ENCODE measurements at regions not wholly inside any gene's neighbourhood (a gene's known extent, or its start where the extent isn't known, plus 50 kb on each side); places are given as distances from the start of the nearest gene placed in this dataset.

DNA sequence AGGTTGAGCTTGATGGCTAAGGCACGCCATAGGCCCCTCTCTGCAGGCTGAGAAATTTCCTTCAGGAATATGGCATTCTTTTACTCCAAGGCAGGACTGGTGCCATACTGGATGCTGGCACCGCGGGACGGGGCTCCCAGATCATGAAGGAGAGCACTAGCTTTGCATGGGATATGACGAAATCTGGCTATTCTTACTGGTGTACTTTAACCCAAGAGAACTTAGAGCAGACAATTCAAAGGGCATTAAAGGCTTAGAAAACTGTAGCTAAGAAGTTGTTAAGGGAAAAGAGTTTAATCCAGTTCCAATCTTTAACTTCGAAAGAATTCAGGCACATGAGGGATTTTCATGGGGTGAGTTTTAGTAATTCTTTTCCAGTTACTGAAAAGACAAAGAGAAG, 204.4 kb upstream of the ESRRG start:
- DNase-seq (ENCODE audit: low spot score), result no peak
- TF ChIP-seq, protein P1, sequence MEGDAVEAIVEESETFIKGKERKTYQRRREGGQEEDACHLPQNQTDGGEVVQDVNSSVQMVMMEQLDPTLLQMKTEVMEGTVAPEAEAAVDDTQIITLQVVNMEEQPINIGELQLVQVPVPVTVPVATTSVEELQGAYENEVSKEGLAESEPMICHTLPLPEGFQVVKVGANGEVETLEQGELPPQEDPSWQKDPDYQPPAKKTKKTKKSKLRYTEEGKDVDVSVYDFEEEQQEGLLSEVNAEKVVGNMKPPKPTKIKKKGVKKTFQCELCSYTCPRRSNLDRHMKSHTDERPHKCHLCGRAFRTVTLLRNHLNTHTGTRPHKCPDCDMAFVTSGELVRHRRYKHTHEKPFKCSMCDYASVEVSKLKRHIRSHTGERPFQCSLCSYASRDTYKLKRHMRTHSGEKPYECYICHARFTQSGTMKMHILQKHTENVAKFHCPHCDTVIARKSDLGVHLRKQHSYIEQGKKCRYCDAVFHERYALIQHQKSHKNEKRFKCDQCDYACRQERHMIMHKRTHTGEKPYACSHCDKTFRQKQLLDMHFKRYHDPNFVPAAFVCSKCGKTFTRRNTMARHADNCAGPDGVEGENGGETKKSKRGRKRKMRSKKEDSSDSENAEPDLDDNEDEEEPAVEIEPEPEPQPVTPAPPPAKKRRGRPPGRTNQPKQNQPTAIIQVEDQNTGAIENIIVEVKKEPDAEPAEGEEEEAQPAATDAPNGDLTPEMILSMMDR (IDR thresholded peaks at IDR 0.05; ENCODE audit: borderline replicate concordance, control extremely low read depth, extremely low read depth, insufficient read depth, missing control alignments), result no peak
- in situ Hi-C loops (cut with MboI; ENCODE audit: low sequenced_read_pairs, unreplicated experiment), result no loop called here

DNA sequence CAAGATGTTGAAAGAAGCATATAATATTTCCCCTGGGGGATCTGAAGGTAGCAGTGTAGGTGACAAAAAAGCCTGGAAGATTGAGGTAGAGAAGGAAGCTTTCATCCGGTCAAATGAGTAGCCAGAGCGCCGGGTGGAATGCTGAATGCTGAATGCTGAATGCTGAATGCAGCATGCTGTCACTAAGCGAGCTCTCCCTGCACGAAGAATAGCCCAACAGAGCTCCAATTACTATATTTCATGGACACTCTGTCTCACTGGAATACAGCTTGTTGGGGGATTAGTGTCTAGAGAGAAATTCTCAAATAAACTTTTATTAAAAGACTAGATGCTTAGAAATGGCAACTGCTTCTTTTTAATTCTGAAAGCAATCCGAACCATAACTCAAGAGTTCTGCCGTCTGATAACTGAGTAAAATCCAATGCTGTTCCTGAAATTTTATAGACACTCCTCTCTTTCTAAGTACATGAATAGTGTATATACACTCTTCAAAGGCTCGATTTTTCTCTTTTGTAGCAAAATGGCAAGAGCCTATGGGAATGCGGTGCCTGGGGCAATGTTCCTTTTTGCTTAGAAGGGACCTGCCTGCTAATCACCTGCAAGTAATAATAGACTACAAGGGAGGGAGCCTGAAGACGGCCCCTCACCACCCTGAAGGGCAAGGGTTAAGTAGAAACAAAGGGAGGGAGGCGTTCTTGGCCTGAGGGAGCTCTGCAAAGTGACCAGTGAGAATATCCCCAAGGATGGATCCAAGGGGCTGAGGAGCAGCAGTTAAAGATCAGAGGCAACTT, 203.7 kb upstream of the ESRRG start:
- TF ChIP-seq, protein P1 (IDR thresholded peaks at IDR 0.05; ENCODE audit: borderline replicate concordance, control extremely low read depth, extremely low read depth, insufficient read depth, missing control alignments), result no peak
- in situ Hi-C loops (cut with MboI; ENCODE audit: low sequenced_read_pairs, unreplicated experiment), result no loop called here
- no peak for DNase-seq (ENCODE audit: low spot score)

GRCh38 chr1:216925962-216926625, 202.9 kb upstream of the ESRRG start:
- in situ Hi-C loops (cut with MboI; ENCODE audit: low sequenced_read_pairs, unreplicated experiment), result no loop called here
- DNase-seq (ENCODE audit: low spot score), result no peak
- TF ChIP-seq, protein P1 (IDR thresholded peaks at IDR 0.05; ENCODE audit: borderline replicate concordance, control extremely low read depth, extremely low read depth, insufficient read depth, missing control alignments), result no peak

GRCh38 chr1:216924732-216925131, 201.5 kb upstream of the ESRRG start:
- TF ChIP-seq, protein P1 (IDR thresholded peaks at IDR 0.05; ENCODE audit: borderline replicate concordance, control extremely low read depth, extremely low read depth, insufficient read depth, missing control alignments), result no peak

DNA sequence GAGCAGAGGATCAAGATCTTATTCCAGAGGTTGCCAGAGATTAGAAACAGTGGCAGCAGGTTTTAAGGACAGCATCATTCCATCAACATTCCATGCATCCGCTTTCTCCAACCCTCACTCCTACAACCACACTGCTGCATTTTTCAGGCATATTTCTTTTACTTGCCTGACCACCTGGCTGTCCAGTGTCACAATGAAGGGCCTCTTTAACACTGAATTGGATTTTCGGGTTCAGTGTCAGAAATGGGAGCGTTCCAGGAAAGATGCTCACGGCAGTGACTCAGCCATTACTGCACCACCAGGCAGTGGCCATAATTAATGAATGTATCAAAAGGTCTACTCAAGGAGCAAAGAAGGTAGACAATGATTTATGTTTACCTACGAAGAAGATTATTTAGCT, 200.4 kb upstream of the ESRRG start:
- TF ChIP-seq, protein P1 (IDR thresholded peaks at IDR 0.05; ENCODE audit: borderline replicate concordance, control extremely low read depth, extremely low read depth, insufficient read depth, missing control alignments), result no peak
- no peak for DNase-seq (ENCODE audit: low spot score)
- in situ Hi-C loops (cut with MboI; ENCODE audit: low sequenced_read_pairs, unreplicated experiment), result no loop called here

More at GRCh38 chr1:216924732-216925131, 201.5 kb upstream of the ESRRG start:
- in situ Hi-C loops (cut with MboI; ENCODE audit: low sequenced_read_pairs, unreplicated experiment), result no loop called here
- no peak for DNase-seq (ENCODE audit: low spot score)

DNA sequence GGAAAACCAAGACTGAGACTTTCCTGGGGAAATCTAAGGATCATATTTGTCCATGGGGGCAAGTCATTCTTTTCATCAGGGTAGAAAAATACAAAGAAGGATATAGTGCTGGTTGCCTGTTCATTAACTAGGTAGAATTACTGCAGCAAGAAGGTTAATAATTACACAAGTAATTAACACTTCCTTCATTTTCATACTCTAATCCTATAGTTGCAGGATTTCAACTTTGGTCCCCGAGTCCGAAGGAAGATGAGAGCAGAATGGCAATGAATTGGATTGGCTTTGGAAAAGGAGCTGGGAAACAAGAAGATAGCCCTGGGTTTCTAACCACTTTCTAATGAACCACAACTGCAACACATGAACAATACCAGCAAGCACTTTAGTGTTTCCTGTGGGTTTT, 199.2 kb upstream of the ESRRG start:
- TF ChIP-seq, protein P1 (IDR thresholded peaks at IDR 0.05; ENCODE audit: borderline replicate concordance, control extremely low read depth, extremely low read depth, insufficient read depth, missing control alignments), result no peak
- in situ Hi-C loops (cut with MboI; ENCODE audit: low sequenced_read_pairs, unreplicated experiment), result no loop called here
- no peak for DNase-seq (ENCODE audit: low spot score)
